ENCODE measurements at regions not wholly inside any gene's neighbourhood (a gene's known extent, or its start where the extent isn't known, plus 50 kb on each side); places are given as distances from the start of the nearest gene placed in this dataset.
A peak's percentile ranks its signal among the peaks of the same experiment; 100 is the strongest.

DNA sequence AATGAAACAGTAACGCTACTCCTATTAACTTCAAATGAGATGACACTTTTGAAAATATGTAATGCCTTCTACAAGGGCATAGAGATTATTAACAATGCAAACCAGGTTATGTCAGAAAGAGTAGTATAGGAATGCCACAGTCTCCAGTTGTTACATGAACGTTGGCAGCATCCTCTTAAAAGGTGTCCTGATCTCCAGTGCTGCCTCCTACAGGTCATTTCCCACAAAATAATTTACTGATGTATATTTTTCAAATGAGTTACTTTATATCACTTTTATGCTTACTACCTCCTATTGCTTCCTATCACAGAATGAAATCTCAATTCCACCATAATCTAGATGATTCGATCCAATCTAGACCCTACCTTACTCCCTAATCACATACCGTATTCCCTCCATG lies 195.2 kb upstream of the EPHA5 start:
- no peak overlapping the region for H3K4me3 Mint-ChIP-seq
- TF ChIP-seq, protein P1, sequence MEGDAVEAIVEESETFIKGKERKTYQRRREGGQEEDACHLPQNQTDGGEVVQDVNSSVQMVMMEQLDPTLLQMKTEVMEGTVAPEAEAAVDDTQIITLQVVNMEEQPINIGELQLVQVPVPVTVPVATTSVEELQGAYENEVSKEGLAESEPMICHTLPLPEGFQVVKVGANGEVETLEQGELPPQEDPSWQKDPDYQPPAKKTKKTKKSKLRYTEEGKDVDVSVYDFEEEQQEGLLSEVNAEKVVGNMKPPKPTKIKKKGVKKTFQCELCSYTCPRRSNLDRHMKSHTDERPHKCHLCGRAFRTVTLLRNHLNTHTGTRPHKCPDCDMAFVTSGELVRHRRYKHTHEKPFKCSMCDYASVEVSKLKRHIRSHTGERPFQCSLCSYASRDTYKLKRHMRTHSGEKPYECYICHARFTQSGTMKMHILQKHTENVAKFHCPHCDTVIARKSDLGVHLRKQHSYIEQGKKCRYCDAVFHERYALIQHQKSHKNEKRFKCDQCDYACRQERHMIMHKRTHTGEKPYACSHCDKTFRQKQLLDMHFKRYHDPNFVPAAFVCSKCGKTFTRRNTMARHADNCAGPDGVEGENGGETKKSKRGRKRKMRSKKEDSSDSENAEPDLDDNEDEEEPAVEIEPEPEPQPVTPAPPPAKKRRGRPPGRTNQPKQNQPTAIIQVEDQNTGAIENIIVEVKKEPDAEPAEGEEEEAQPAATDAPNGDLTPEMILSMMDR (conservative IDR thresholded peaks at IDR 0.05) = peak; percentile 59

GRCh38 chr4:65861993-65862392 lies 191.7 kb upstream of the EPHA5 start:
- H3K9me3 Mint-ChIP-seq = peaks cover 2% of the 10 kb centered on the region

More for the DNA sequence above, 195.2 kb upstream of the EPHA5 start:
- H3K36me3 Mint-ChIP-seq (ENCODE audit: low read depth) = no peaks in the 10 kb centered on the region
- no peaks in the 10 kb centered on the region for H3K4me1 Mint-ChIP-seq
- H3K27me3 Mint-ChIP-seq (ENCODE audit: low read depth) = no peaks in the 10 kb centered on the region
- peak; percentile 1 for DNase-seq (ENCODE audit: low read depth, low spot score)
- no peak overlapping the region for H3K27ac Mint-ChIP-seq (ENCODE audit: unreplicated experiment)
- no peaks in the 10 kb centered on the region for H3K9me3 Mint-ChIP-seq

DNA sequence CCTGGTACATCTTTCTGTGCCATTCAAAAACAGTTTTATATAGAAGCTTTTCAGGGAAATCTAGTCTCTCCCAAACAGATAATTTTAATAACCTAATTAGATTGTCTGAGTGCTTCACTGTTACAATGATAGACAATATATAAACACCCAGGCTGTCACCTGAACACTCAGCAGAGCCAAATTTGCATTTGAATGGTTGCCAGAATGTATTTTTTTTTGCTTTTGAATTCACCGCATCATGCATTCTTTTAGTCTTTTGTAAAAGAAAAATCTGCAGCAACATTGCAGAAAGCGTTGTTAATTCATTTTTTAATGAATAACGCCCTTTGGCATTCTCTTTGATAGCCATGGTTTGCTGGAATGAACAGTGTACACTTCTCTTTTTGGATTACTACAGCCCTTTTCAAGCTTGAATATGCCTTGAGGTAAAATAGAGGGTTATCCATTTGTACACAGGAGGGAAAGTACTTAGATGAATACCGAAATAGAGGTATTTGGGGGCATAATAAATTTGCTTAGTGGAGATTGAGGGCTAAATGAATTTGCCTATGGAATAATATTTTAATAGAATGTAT lies 175.0 kb upstream of the EPHA5 start:
- no peaks in the 10 kb centered on the region for H3K36me3 Mint-ChIP-seq (ENCODE audit: low read depth)
- no peak for DNase-seq (ENCODE audit: low read depth, low spot score)
- H3K4me1 Mint-ChIP-seq = peaks cover 20% of the 10 kb centered on the region
- no peak overlapping the region for H3K4me3 Mint-ChIP-seq
- H3K27me3 Mint-ChIP-seq (ENCODE audit: low read depth) = no peaks in the 10 kb centered on the region
- H3K27ac Mint-ChIP-seq (ENCODE audit: unreplicated experiment) = no peak overlapping the region
- no peaks in the 10 kb centered on the region for H3K9me3 Mint-ChIP-seq
- TF ChIP-seq, protein P1 (conservative IDR thresholded peaks at IDR 0.05) = no peak

More at GRCh38 chr4:65861993-65862392, 191.7 kb upstream of the EPHA5 start:
- no peaks in the 10 kb centered on the region for H3K4me1 Mint-ChIP-seq
- no peak for DNase-seq (ENCODE audit: low read depth, low spot score)
- TF ChIP-seq, protein P1 (conservative IDR thresholded peaks at IDR 0.05) = no peak
- H3K27me3 Mint-ChIP-seq (ENCODE audit: low read depth) = no peaks in the 10 kb centered on the region
- no peaks in the 10 kb centered on the region for H3K36me3 Mint-ChIP-seq (ENCODE audit: low read depth)
- H3K4me3 Mint-ChIP-seq = no peak overlapping the region
- H3K27ac Mint-ChIP-seq (ENCODE audit: unreplicated experiment) = no peak overlapping the region

DNA sequence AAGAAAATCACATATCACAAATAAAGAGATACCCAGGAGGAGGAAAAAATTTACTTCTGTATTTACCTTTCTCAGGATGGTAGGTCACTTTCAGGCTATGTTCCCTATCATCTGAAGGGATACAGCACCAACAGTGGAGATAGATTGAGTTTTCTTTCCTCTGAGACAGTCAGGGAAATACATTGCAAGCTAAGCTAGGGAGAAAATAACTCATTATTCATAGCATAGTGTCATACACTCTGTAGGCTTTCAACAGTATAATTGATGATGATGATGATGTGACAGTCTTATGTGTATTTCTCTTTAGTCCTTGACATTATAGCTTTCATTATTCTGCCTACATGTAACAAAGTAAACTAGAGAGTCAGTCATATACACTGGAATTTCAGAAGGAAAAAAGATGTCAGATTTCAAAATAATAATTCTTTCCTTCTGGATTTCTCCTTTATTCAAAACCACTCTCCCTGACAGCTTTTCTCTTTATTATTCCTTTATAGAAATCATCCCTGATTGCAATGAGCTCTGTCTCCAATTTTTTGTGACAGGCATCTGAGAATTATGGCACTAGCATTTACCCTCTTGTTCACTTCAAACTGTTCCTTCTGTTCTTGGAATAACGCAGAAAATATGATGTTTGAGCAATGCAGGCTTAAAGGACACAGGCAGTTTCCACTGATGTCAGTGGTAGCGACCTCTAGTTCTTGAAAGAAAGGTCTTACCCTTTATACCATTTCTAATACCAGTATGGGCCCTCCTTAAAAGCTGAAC lies 169.1 kb upstream of the EPHA5 start:
- Mint-ChIP-seq H3K27ac (ENCODE audit: unreplicated experiment) (no peak overlapping the region), H3K4me1 (peaks cover 1% of the 10 kb centered on the region), H3K4me3 (no peak overlapping the region), H3K27me3 (ENCODE audit: low read depth) (no peaks in the 10 kb centered on the region), H3K36me3 (ENCODE audit: low read depth) (no peaks in the 10 kb centered on the region), H3K9me3 (no peaks in the 10 kb centered on the region)
- no peak for DNase-seq (ENCODE audit: low read depth, low spot score)
- TF ChIP-seq, protein P1 (conservative IDR thresholded peaks at IDR 0.05) = no peak

- TF ChIP-seq, protein P1 (conservative IDR thresholded peaks at IDR 0.05) = no peak
- H3K9me3 Mint-ChIP-seq = no peaks in the 10 kb centered on the region
- H3K27ac Mint-ChIP-seq (ENCODE audit: unreplicated experiment) = no peak overlapping the region
- H3K27me3 Mint-ChIP-seq (ENCODE audit: low read depth) = no peaks in the 10 kb centered on the region
- DNase-seq (ENCODE audit: low read depth, low spot score) = no peak
- H3K36me3 Mint-ChIP-seq (ENCODE audit: low read depth) = no peaks in the 10 kb centered on the region
- H3K4me1 Mint-ChIP-seq = no peaks in the 10 kb centered on the region
- H3K4me3 Mint-ChIP-seq = no peak overlapping the region
Observed at GRCh38 chr4:65834707-65835106, 164.4 kb upstream of the EPHA5 start.
